PC-3 (cell line): ENCODE measurements at regions not wholly inside any gene's neighbourhood (a gene's known extent, or its start where the extent isn't known, plus 50 kb on each side); places are given as distances from the start of the nearest gene placed in this dataset.

Experiments used
- ATAC-seq: fragments of 200-7000 bp; cut with Tn5 transposase; 2 replicates; pipeline ENCODE4 v1.9.1; 2020; ENCODE audit warnings: mild to moderate bottlenecking, moderate library complexity
- BruUV-seq: library from RNA; stranded (reverse); fragments of 400-500 nt; replicated peaks from 2 replicates; lab custom pipeline; 2021; lab: Mats Ljungman, UMichigan
- CTCF ChIA-PET: fragments of 300-600 bp; sonication (Branson Sonifier 250); formaldehyde crosslinking; loops from one replicate; lab custom pipeline; 2022; ENCODE audit warnings: antibody characterized with exemption; lab: Charles Lee
- POLR2A ChIA-PET: fragments of 300-600 bp; sonication (Branson Sonifier 250); formaldehyde crosslinking; loops from one replicate; lab custom pipeline; 2022; ENCODE audit warnings: antibody characterized with exemption; ENCODE audit not compliant: unreplicated experiment; lab: Charles Lee
- DNase-seq: peaks from one replicate; pipeline ENCODE4 v3.0.0-alpha.2; 2015
- H2AFZ ChIP-seq: fragments of 300-600 bp; sonication (generic); 2 replicates; pipeline ENCODE4 v1.6.0; 2016; ENCODE audit warnings: antibody characterized with exemption, low read length
- H3F3A ChIP-seq: fragments of 300-600 bp; sonication (generic); one replicate; pipeline ENCODE4 v1.6.0; 2017; ENCODE audit warnings: antibody characterized with exemption, low read length, control low read depth, mild to moderate bottlenecking; ENCODE audit not compliant: unreplicated experiment
- H3K27ac ChIP-seq: fragments of 300-600 bp; sonication (generic); 2 replicates; pipeline ENCODE4 v1.5.1; 2016; ENCODE audit warnings: mild to moderate bottlenecking, low read length
- H3K27me3 ChIP-seq: fragments of 300-600 bp; sonication (generic); 2 replicates; pipeline ENCODE4 v1.6.1; 2016; ENCODE audit warnings: low read length, mixed read lengths
- H3K36me3 ChIP-seq: fragments of 300-600 bp; sonication (generic); 2 replicates; pipeline ENCODE4 v1.6.1; 2016; ENCODE audit warnings: low read depth, mixed run types, low read length, mixed read lengths
- H3K4me1 ChIP-seq: fragments of 300-600 bp; sonication (generic); 2 replicates; pipeline ENCODE4 v1.5.1; 2016; ENCODE audit warnings: low read length; ENCODE audit not compliant: insufficient read depth
- H3K4me2 ChIP-seq: fragments of 300-600 bp; sonication (generic); 2 replicates; pipeline ENCODE4 v1.6.0; 2016; ENCODE audit warnings: low read length
- H3K4me3 ChIP-seq: fragments of 300-600 bp; sonication (generic); 2 replicates; pipeline ENCODE4 v1.5.1; 2016; ENCODE audit warnings: mild to moderate bottlenecking, low read length, mixed read lengths
- H3K79me2 ChIP-seq: fragments of 300-600 bp; sonication (generic); 2 replicates; pipeline ENCODE4 v1.6.1; 2017; ENCODE audit warnings: low read length, mixed read lengths
- H3K9ac ChIP-seq: fragments of 300-600 bp; sonication (generic); 2 replicates; pipeline ENCODE4 v1.6.0; 2016; ENCODE audit warnings: mild to moderate bottlenecking, low read length
- H3K9me2 ChIP-seq: fragments of 300-600 bp; sonication (generic); replicated peaks from 2 replicates; pipeline ENCODE4 v1.6.1; 2016; ENCODE audit warnings: mixed run types, low read length, mixed read lengths
- H3K9me3 ChIP-seq: fragments of 300-600 bp; sonication (generic); 2 replicates; pipeline ENCODE4 v1.6.1; 2016; ENCODE audit warnings: low read length, mixed read lengths
- H4K20me1 ChIP-seq: fragments of 300-600 bp; sonication (generic); 2 replicates; pipeline ENCODE4 v1.6.1; 2016; ENCODE audit warnings: low read length, mixed read lengths
- EZH2 ChIP-seq: fragments of 300-600 bp; sonication (generic); IDR thresholded peaks from one replicate; pipeline ENCODE4 v1.6.1; 2017; ENCODE audit warnings: antibody characterized with exemption, mild to moderate bottlenecking, low read length; ENCODE audit not compliant: unreplicated experiment
- EZH2phosphoT487 ChIP-seq: fragments of 300-600 bp; sonication (generic); IDR thresholded peaks from 2 replicates; pipeline ENCODE4 v1.6.1; 2018; ENCODE audit warnings: mild to moderate bottlenecking, antibody characterized with exemption, low read length, borderline replicate concordance
- intact Hi-C: fragments of 100-400 bp; cut with micrococcal nuclease; formaldehyde crosslinking; loops from 2 replicates; pipeline ENCODE4 v1.9.0; 2023
- TF ChIP-seq, protein P1 (sequence below): fragments of 300-600 bp; sonication (generic); conservative IDR thresholded peaks from 2 replicates; pipeline ENCODE4 v1.5.1; 2017; ENCODE audit warnings: antibody characterized with exemption, low read depth, mild to moderate bottlenecking, low read length

DNA sequence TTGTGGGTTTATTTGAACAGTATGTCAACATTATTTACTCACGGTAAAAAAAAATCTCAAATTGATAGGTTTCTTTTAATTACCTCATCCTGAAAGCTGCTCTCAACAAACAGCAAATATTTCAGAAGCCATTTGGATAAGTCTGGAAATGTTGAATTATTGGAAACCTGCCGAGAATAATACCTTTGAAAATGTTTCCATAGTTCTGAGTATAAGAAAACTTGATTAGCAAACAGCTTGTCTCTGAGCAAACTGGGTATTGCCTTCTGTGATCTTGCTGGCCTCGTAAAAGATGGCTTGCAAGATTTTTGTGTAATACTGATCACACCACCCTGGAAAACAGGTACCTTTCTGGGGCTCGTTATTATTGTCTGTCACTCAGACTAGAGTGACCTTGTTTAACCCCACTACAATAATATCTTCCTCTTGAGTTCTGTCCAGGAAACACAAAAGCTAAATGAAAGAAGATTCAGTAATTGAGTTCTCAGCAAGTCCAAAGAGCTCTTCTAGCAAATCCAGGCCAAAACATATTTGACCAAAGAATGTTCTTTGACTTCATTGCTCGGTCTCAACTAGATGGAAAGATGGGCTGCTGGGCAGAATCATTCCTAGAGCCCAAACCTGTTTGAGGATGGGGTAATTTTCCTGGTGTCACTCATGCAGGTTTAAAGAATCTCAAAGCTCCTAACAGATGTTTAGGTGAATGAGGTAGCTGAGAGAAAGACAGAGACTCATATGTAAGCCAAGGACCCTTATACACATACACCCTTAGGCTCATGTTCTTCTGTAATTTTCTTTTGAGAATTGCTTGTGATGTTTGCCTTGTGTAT lies 255.6 kb upstream of the JADE1 start:
- Histone ChIP-seq H3K9me2 (no peaks in the 10 kb centered on the region), H3K27me3 (no peaks in the 10 kb centered on the region), H2AFZ (peak overlapping the region; percentile 90), H3K36me3 (no peaks in the 10 kb centered on the region), H3K4me2 (peak overlapping the region; percentile 85), H4K20me1 (no peaks in the 10 kb centered on the region), H3K9me3 (no peaks in the 10 kb centered on the region), H3F3A (no peaks in the 10 kb centered on the region), H3K79me2 (no peaks in the 10 kb centered on the region), H3K27ac (peak overlapping the region; percentile 34; the same call in 1 of the 2 replicates), H3K4me1 (peaks cover 14% of the 10 kb centered on the region), H3K9ac (peak overlapping the region; percentile 57), H3K4me3 (peak overlapping the region; percentile 76)
- ChIA-PET POLR2A (interaction anchor here (0.6 kb wide), 2 partner anchors 37 to 73 kb away, joined by 3 to 4 read pairs; no protein-coding TSS in a partner anchor), CTCF (interaction anchor here (0.5 to 1.3 kb wide), 3 partner anchors 98 to 100 kb away, joined by 3 to 6 read pairs (median 4); no protein-coding TSS in a partner anchor)
- intact Hi-C loops, result loop anchor here (1.0 to 2.0 kb wide), 2 partner anchors 29 to 100 kb away; no protein-coding TSS in a partner anchor
- DNase-seq (peak; percentile 13), ATAC-seq (peak; percentile 31; the same call in 1 of the 2 replicates)
- BruUV-seq, result no TSS peak
- TF ChIP-seq EZH2phosphoT487 (no peak), EZH2 (no peak)
- TF ChIP-seq, protein P1, sequence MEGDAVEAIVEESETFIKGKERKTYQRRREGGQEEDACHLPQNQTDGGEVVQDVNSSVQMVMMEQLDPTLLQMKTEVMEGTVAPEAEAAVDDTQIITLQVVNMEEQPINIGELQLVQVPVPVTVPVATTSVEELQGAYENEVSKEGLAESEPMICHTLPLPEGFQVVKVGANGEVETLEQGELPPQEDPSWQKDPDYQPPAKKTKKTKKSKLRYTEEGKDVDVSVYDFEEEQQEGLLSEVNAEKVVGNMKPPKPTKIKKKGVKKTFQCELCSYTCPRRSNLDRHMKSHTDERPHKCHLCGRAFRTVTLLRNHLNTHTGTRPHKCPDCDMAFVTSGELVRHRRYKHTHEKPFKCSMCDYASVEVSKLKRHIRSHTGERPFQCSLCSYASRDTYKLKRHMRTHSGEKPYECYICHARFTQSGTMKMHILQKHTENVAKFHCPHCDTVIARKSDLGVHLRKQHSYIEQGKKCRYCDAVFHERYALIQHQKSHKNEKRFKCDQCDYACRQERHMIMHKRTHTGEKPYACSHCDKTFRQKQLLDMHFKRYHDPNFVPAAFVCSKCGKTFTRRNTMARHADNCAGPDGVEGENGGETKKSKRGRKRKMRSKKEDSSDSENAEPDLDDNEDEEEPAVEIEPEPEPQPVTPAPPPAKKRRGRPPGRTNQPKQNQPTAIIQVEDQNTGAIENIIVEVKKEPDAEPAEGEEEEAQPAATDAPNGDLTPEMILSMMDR, result no peak

DNA sequence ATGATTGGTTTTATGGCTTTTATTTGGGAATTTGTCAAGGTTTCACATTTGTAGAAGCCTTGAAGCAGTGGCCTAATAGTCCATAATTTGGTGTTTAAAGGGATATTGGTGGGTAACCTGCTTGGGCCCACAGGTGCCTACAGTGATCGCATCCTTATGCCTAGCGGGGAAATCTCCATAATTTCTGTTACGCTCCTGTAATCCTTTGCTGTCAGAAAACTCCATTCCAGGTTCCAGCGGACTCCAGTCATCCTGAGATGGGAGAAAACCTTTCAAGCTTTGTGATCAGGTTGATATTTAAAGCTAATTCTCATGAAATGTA lies 257.0 kb upstream of the JADE1 start:
- DNase-seq, result no peak
- H3K4me1 ChIP-seq, result peaks cover 14% of the 10 kb centered on the region
- H3K4me2 ChIP-seq, result peak overlapping the region; percentile 85
- peak overlapping the region; percentile 76 for H3K4me3 ChIP-seq
- no peaks in the 10 kb centered on the region for H3K27me3 ChIP-seq
- POLR2A ChIA-PET, result no interaction called here
- CTCF ChIA-PET, result interaction anchor here (1.3 kb wide), 1 partner anchor 98 kb away, joined by 6 read pairs; no protein-coding TSS in a partner anchor
- peak overlapping the region; percentile 90 for H2AFZ ChIP-seq
- H3F3A ChIP-seq, result no peaks in the 10 kb centered on the region
- no peaks in the 10 kb centered on the region for H3K9me3 ChIP-seq
- no peaks in the 10 kb centered on the region for H3K9me2 ChIP-seq
- ATAC-seq, result no peak; the same call in 1 of the 2 replicates
- TF ChIP-seq EZH2phosphoT487 (no peak), EZH2 (no peak)
- TF ChIP-seq, protein P1, result no peak
- intact Hi-C loops, result loop anchor here (2.0 kb wide), 1 partner anchor 28 kb away; no protein-coding TSS in a partner anchor
- no peaks in the 10 kb centered on the region for H3K36me3 ChIP-seq
- peak overlapping the region; percentile 57; the same call in 1 of the 2 replicates for H3K9ac ChIP-seq
- H3K79me2 ChIP-seq, result no peaks in the 10 kb centered on the region
- peak overlapping the region; percentile 34; the same call in 1 of the 2 replicates for H3K27ac ChIP-seq
- H4K20me1 ChIP-seq, result no peaks in the 10 kb centered on the region
- BruUV-seq, result no TSS peak
